ENCODE measurements at regions not wholly inside any gene's neighbourhood (a gene's known extent, or its start where the extent isn't known, plus 50 kb on each side); places are given as distances from the start of the nearest gene placed in this dataset.
A peak's percentile ranks its signal among the peaks of the same experiment; 100 is the strongest.

DNA sequence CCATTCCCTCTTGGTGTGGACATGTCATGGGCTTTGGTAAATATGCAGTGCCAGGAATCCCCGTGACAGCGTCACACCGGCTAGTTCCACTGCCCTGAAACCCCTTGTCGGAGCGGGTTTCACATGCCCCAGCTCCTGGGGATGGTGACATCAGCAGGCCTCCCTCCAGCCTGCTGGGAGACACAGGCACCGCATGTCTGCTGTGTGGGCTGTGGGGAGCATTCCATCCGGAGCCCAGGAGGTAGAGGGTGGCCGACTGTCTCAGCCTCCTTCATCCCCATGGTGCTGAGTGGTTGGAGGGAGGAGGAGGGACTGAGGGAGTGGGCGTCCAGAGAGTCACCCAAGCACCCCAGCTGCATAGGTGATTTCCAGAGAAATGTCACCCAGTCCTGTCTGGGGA, 1161.1 kb downstream of the BRD1 start:
- 58% methylated on average over 8 of the region's 9 CpGs; no CpG with 5 or more reads in 1 of the 2 donors for WGBS, 2 donors
- TF ChIP-seq, protein P1, sequence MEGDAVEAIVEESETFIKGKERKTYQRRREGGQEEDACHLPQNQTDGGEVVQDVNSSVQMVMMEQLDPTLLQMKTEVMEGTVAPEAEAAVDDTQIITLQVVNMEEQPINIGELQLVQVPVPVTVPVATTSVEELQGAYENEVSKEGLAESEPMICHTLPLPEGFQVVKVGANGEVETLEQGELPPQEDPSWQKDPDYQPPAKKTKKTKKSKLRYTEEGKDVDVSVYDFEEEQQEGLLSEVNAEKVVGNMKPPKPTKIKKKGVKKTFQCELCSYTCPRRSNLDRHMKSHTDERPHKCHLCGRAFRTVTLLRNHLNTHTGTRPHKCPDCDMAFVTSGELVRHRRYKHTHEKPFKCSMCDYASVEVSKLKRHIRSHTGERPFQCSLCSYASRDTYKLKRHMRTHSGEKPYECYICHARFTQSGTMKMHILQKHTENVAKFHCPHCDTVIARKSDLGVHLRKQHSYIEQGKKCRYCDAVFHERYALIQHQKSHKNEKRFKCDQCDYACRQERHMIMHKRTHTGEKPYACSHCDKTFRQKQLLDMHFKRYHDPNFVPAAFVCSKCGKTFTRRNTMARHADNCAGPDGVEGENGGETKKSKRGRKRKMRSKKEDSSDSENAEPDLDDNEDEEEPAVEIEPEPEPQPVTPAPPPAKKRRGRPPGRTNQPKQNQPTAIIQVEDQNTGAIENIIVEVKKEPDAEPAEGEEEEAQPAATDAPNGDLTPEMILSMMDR (IDR thresholded peaks at IDR 0.05): no peak
- TF ChIP-seq POLR2A (IDR thresholded peaks at IDR 0.05): no peak
- H3K27ac ChIP-seq: no peak overlapping the region
- H3K4me3 ChIP-seq: no peak overlapping the region
- peaks cover 0 to 22% (median 0%) of the 10 kb centered on the region in 3 donors for H3K9me3 ChIP-seq
- no peaks in the 10 kb centered on the region for H3K36me3 ChIP-seq
- DNase-seq: no peak
- H3K4me1 ChIP-seq: no peaks in the 10 kb centered on the region
- intact Hi-C loops (cut with DNase I): no loop called here
- H3K27me3 ChIP-seq: peaks cover 0 to 4% (median 0%) of the 10 kb centered on the region in 4 donors

DNA sequence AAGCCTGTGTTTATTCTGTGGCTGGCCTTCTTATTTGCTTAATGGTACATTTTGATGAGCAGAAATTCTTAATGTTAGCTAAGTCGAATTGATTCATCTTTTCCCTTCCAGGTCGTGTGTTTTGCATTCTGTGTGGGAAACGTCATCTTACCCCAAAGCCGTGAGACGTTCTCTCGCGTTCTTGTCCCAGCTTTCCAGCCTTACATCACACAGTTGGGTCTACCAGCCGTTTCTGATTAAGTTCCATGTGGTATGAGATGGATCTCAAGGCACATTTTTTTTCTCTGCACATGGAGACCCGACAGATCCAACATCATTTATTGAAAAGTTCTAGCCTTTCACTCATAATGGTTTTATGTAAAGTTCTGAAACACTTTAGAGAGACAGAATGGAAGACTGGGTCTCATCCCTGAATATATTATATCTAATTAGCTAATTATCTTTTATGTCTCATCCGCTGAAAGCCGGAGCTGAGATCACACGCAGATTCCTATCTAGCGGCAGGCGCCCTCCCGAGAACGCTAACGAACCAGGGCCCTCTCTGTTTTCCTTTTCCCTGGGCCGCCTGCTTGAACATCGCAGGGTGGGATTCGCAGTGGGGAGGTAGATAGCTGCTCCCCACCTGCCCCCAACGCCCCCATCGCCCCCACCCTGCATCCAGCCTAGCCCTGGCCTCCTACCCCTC, 1162.2 kb downstream of the BRD1 start:
- intact Hi-C loops (cut with DNase I): no loop called here
- no peak overlapping the region for H3K4me3 ChIP-seq
- WGBS, 2 donors: 81 to 83% methylated on average over 12 to 20 of the region's 22 CpGs
- peaks cover 0 to 17% (median 0%) of the 10 kb centered on the region in 3 donors for H3K9me3 ChIP-seq
- no peaks in the 10 kb centered on the region for H3K4me1 ChIP-seq
- no peaks in the 10 kb centered on the region for H3K36me3 ChIP-seq
- no peak for DNase-seq
- no peak overlapping the region for H3K27ac ChIP-seq
- TF ChIP-seq, protein P1 (IDR thresholded peaks at IDR 0.05): no peak
- no peak for TF ChIP-seq POLR2A (IDR thresholded peaks at IDR 0.05)
- H3K27me3 ChIP-seq: peaks cover 0 to 3% (median 0%) of the 10 kb centered on the region in 4 donors

DNA sequence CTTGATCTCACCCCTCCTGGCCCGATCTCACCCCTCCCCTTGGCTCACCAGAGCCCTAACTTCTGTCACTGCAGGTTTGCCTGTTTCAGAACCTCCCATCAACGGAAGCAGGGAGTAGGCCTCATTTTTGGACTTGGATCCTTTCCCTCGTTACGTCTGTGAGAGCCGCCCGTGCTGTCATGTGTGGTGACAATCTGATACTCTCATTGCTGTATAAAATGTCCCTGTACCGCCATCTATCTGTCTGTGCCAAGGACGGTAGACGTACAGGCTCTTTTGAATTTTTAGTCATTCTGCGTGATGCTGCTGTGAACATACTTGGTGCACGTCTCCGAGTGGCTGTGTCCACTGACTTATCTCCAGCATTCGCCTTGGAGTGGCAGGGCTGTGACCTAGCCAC, 1163.1 kb downstream of the BRD1 start:
- H3K4me1 ChIP-seq: no peaks in the 10 kb centered on the region
- no peak for TF ChIP-seq POLR2A (IDR thresholded peaks at IDR 0.05)
- TF ChIP-seq, protein P1 (IDR thresholded peaks at IDR 0.05): no peak
- no peaks in the 10 kb centered on the region for H3K27me3 ChIP-seq
- H3K4me3 ChIP-seq: no peak overlapping the region
- H3K27ac ChIP-seq: no peak overlapping the region
- intact Hi-C loops (cut with DNase I): no loop called here
- H3K9me3 ChIP-seq: peaks cover 0 to 17% (median 0%) of the 10 kb centered on the region in 3 donors
- 90 to 94% methylated on average over 13 of the region's 13 CpGs for WGBS, 2 donors
- no peaks in the 10 kb centered on the region for H3K36me3 ChIP-seq
- DNase-seq: no peak

DNA sequence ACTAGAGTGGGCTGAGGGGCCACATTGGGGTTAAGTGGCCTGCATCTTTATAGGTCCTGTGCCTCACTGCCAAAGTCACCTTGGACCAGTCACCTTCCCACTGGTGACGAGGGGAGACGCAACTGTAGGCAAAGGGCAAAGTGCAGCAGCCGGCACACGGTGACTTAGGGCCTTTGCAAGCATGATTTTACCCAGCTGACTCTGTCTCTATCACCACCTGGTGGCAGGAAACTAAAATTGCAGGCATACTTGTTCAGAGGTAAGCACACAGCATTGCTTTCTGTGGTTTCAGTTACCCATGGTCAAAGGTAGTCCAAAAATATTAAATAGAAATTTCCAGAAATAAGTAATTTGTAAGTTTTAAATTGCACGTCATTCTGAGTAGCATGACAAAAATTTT, 1164.4 kb downstream of the BRD1 start:
- no peak for TF ChIP-seq POLR2A (IDR thresholded peaks at IDR 0.05)
- TF ChIP-seq, protein P1 (IDR thresholded peaks at IDR 0.05): peak in 1 of 6 experiments; percentile 52
- peaks cover 0 to 17% (median 0%) of the 10 kb centered on the region in 3 donors for H3K9me3 ChIP-seq
- H3K27ac ChIP-seq: no peak overlapping the region
- no peaks in the 10 kb centered on the region for H3K4me1 ChIP-seq
- WGBS, 2 donors: 50 to 64% methylated on average over 3 to 4 of the region's 5 CpGs
- H3K4me3 ChIP-seq: no peak overlapping the region
- intact Hi-C loops (cut with DNase I): no loop called here
- no peak for DNase-seq
- H3K36me3 ChIP-seq: no peaks in the 10 kb centered on the region
- no peaks in the 10 kb centered on the region for H3K27me3 ChIP-seq

DNA sequence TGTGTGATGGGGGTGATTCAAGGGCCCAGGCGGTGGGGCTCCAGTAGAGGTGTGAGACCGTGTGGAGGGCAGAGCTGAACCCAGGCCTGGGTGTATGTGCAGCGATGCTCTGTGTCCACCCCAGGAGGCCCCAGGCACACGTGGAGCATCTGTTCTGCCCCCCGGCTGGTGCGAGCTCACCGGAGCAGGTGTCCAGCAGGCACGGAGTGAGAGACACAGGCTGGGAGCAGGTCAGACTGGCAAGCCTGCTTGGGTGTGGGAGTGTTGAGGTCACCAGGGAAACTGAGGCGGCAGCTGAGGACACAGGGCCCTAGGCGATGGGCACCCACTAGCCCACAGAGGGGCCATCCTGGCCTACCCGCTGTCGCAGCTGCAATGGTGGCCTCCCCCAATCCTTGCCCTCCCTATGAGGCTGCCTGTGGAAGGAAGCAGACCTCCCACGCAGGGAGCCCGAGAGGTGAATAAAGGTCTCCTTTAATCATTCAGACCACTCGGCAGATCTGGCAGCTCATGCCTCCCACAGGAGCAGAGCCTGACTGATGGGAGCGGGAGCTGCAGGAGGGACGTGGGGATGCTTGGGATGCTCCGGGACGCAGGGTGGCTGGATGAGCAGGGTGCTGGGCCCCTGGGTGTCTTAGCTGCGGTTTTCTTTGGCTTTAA, 1165.1 kb downstream of the BRD1 start:
- H3K27me3 ChIP-seq: no peaks in the 10 kb centered on the region
- 73 to 83% methylated on average over 7 to 8 of the region's 20 CpGs for WGBS, 2 donors
- no peak for TF ChIP-seq POLR2A (IDR thresholded peaks at IDR 0.05)
- TF ChIP-seq, protein P1 (IDR thresholded peaks at IDR 0.05): no peak
- no peak overlapping the region for H3K4me3 ChIP-seq
- DNase-seq: no peak
- no peaks in the 10 kb centered on the region for H3K4me1 ChIP-seq
- H3K9me3 ChIP-seq: peaks cover 0 to 17% (median 0%) of the 10 kb centered on the region in 3 donors
- intact Hi-C loops (cut with DNase I): no loop called here
- no peaks in the 10 kb centered on the region for H3K36me3 ChIP-seq
- no peak overlapping the region for H3K27ac ChIP-seq

Measured in esophagus squamous epithelium (tissue), 5 donors.